Stimulated activated CD8-positive, alpha-beta memory T cell treated with anti-CD3 and anti-CD28 coated beads, Interleukin-7, amount 100 ng/mL, for 48 hours (primary cell): ENCODE measurements at regions not wholly inside any gene's neighbourhood (a gene's known extent, or its start where the extent isn't known, plus 50 kb on each side); places are given as distances from the start of the nearest gene placed in this dataset.
"Not testable (repeated sequence)": the region's sequence is repeated elsewhere in the genome, so short reads cannot be mapped to it uniquely, and the experiment has no call there.

Experiments used
- DNase-seq, 2 donors: peaks; one replicate each; pipeline ENCODE4 v3.0.0-alpha.2; 2020; ENCODE audit warnings: low read depth in 1 of 2; ENCODE audit errors: extremely low read depth in 1 of 2

- not testable (repeated sequence) for DNase-seq
These were observed 88.1 kb upstream of the LRPAP1 start for GRCh38 chr4:3620365-3620764.

- DNase-seq: not testable (repeated sequence)
These were observed 87.5 kb upstream of the LRPAP1 start for GRCh38 chr4:3619698-3620097.

GRCh38 chr4:3618341-3618740 lies 86.1 kb upstream of the LRPAP1 start:
- DNase-seq: not testable (repeated sequence)

GRCh38 chr4:3615386-3616286 lies 83.4 kb upstream of the LRPAP1 start:
- DNase-seq: no peak

- DNase-seq: no peak
These were observed 82.4 kb upstream of the LRPAP1 start for GRCh38 chr4:3614731-3614980.

GRCh38 chr4:3613967-3614730 lies 81.9 kb upstream of the LRPAP1 start:
- DNase-seq: no peak

- DNase-seq: no peak
These were observed 80.7 kb upstream of the LRPAP1 start for GRCh38 chr4:3612934-3613333.

GRCh38 chr4:3612281-3612680 lies 80.1 kb upstream of the LRPAP1 start:
- no peak for DNase-seq

- no peak for DNase-seq
These were observed 79.6 kb upstream of the LRPAP1 start for GRCh38 chr4:3611778-3612177.

GRCh38 chr4:3610851-3611250 lies 78.6 kb upstream of the LRPAP1 start:
- not testable (repeated sequence) for DNase-seq

GRCh38 chr4:3609905-3610304 lies 77.7 kb upstream of the LRPAP1 start:
- not testable (repeated sequence) for DNase-seq

GRCh38 chr4:3607690-3608552 lies 75.7 kb upstream of the LRPAP1 start:
- DNase-seq: no peak

- not testable (repeated sequence) for DNase-seq
These were observed 74.6 kb upstream of the LRPAP1 start for GRCh38 chr4:3606850-3607249.

- not testable (repeated sequence) for DNase-seq
These were observed 74.0 kb upstream of the LRPAP1 start for GRCh38 chr4:3606271-3606670.

GRCh38 chr4:3605491-3605890 lies 73.3 kb upstream of the LRPAP1 start:
- DNase-seq: no peak

GRCh38 chr4:3602886-3603645 lies 70.8 kb upstream of the LRPAP1 start:
- not testable (repeated sequence) for DNase-seq

GRCh38 chr4:3601992-3602391 lies 69.8 kb upstream of the LRPAP1 start:
- DNase-seq: no peak

- DNase-seq: not testable (repeated sequence)
These were observed 69.0 kb upstream of the LRPAP1 start for GRCh38 chr4:3601108-3601690.

GRCh38 chr4:3599951-3600350 lies 67.7 kb upstream of the LRPAP1 start:
- DNase-seq: no peak

GRCh38 chr4:3598695-3599227 lies 66.5 kb upstream of the LRPAP1 start:
- DNase-seq: no peak
